M059J (cell line): ENCODE measurements at regions not wholly inside any gene's neighbourhood (a gene's known extent, or its start where the extent isn't known, plus 50 kb on each side); places are given as distances from the start of the nearest gene placed in this dataset.

Experiments
- DNase-seq: peaks from one replicate; pipeline ENCODE4 v3.0.0-alpha.2; 2012; ENCODE audit warnings: low read depth

DNA sequence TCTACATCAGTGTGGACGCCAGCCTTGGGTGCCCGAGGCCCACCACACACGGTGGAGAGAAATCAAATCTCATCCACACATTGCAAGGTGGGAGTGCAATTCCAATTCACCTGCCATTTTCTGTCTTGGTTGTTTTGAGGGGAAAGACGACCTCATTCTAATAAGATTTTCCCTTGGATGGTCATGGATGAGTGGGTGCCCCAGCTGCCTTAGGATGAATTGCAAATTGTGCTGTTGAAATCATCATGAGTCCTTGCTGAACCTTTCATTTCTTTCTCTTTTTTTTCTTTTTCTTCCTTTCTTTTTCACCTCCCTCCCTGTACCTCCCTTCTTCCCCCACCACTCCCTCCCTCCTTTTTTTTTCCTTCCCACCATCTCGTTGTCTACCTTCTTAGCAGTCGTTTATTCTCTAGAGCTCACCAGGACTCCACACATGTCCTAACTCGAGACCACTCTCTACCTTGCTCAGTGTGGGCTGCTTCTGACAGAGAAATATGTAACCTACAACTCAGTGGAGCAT is 266.9 kb upstream of the NFE2L3 start:
- DNase-seq, result no peak

DNA sequence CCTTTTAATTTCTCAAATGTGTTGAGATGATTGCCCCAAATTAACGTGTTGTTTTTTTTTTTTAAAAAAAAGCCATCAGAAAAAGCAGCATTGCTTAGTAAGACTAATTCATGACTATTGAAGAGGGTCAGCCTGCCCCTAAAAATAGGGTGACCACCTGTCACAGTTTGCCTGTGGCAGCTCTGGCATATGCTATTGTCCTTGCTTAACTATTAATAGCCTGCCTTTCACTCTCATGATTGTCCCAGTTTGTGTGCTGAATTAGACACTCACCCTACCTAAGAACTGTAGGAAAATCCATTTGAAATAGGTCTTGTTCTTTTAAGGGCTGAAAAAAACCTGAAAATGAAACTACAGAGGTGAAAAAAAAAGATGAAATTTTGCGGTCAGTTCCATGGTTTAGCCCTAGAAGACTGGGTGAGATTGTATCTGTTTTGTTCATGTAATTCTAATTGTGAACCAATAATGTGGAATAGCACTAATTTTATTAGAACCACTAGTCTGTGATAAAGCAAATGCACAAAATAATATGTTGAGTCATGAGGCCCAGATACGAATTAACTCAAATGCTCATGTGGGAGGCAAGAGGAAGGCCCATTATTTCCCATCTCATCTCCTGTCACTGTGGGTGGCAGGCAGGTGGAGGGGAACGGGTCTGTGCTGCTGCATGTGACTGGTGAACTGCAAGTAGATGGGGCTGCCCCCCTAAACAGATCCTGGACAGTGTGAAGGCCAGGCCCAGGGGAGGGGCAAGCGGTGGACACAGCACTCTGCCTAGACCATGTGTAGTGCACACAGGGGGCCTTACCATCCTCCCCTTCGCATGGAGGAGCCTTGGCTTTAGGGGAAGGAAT is 265.4 kb upstream of the NFE2L3 start:
- no peak for DNase-seq

DNA sequence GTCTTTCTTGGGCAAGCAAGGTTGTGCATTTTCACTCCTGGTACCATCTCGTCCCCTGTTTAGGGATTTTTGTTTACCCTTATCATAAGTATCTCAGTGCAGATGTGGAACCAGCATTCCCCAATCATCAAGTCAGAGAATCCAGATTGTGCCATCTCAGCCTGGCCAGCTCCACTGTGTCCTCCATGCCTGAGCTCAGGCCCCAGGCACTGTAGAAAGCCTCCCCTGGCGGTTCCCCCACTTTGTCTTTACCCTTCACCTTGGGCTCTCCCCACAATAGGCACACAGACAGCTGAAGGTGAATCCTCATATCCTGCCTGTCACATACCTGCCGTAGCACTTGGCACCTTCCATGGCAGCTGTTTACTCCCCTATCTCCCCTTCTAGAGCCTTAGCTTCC is 264.7 kb upstream of the NFE2L3 start:
- DNase-seq, result no peak

DNA sequence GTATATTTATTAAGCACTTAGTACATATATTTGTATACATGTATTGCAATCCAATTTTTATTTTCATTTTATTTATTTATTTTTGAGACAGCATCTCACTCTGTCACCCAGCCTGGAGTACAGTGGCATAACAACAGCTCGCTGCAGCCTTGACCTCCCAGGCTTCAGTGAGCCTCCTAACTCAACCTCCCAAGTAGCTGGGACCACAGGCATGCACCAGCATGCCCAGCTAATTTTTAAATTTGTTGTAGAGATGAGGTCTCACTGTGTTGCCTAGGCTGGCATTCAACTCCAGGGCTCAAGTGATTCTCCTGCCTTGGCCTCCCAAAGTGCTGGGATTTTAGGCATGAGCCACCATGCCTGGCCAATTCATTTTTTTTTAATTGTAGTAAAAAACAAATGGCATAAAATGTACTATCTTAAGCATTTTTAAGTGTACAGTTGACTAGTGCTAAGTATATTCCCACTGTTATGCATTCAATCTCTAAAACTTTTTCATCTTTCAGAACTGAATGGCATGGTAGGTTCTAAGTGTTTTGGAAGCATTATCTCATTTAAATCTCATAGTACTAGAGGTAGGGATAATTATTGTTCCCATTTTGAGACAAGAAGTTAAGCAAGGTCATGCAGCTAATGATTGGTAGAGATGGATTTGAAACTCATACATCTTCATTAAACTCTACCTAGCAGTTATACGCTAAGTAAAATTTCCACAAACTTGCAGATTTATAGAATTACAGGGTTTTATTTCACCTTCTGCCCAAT is 264.0 kb upstream of the NFE2L3 start:
- no peak for DNase-seq

DNA sequence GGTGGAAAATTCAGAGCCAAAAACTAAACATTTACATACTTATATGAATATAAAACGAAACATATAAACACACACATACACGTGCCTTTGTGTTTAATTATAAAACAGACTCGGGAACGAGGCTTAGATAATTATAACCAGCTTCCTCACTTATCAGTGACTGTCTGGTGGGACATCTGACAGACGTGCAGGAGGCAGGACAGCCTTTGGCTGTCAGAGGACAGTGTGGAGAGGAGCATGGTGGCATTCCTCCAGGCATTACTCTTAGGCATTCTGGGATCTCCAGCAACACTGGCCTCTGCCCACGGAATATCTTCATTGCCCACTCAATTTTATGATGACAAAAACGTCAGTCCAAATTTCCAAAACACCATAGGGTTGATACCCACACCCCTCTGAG is 262.2 kb upstream of the NFE2L3 start:
- no peak for DNase-seq

DNA sequence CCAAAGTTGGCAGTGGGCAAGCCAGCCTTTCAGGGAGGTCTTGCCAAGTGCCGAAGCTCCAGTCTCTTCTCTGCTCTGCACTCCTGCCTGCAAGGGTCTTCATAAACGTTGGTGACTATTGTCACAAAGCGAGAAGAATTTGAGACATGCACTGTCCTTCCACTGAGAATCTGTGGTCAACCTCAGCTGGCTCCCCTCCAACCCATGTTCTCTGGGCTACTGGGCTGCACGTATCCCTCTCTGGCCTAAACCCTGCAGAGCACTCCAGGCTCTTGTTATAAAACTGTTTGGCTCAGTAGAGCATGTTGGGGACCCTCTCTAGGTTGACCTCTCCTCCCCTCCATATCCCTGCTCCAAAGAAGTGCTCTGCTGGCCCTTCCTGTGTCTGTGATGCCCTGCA is 260.4 kb upstream of the NFE2L3 start:
- DNase-seq, result peak; percentile 25

DNA sequence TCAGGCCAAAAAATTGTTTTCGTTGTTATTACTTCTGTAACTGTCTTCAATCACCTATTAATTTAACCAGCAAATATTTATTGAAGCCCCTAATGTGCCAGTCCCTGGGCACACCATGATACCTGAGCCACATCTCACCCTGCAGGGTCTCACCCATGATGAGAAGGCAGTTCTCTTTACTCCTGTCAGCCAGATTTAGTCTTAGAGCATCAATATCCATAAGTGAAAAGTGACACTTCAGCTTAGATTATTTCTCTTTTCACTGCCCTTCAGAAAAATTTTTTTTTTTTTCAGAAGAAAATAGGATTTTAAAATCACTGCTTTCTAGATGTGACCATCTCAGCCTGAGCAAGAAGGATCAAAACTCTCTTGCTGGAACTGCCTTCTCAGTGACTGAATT is 258.6 kb upstream of the NFE2L3 start:
- DNase-seq, result no peak

DNA sequence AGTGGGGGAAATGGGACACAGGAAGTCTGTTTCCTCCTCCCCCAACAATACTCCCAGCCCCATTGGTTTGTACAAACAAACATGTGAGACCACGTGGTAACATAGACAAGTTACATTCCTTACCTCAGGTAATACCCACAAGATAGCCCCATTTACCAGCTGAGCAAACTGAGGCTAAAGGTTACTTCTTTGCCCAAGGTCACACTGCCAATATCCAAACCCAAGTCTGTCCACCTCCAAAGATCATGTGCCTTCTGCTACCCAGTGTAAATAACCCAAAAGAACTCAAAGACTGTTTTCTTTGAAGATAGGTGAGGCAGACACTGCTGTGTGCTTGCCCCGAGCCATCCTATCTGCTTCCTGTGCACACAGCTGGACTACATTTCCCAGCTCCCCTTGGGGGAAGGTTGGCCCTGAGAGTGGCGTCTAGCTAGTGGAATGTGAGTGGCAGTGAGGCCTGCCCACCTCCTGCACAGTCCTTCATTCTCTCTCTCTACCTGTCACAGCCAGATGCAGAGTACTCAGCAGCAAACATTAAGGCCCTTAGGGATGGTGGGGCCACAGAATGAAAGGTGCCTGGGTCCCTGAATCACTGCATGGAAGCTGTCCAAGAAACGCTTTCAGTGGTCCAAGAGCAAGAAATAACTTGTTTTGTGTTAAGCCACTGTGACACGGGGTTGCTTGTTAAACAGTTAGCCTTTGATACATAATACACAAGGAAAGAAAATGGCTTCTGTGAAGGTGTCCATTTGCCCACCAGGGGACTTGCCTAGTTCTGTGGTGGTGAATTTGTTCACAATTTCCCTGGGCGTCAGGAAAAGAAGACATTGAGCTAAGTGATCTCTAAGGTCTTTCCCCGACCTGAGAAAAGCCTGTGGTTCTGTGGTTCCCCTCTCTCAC is 257.7 kb upstream of the NFE2L3 start:
- DNase-seq, result peak; percentile 71

DNA sequence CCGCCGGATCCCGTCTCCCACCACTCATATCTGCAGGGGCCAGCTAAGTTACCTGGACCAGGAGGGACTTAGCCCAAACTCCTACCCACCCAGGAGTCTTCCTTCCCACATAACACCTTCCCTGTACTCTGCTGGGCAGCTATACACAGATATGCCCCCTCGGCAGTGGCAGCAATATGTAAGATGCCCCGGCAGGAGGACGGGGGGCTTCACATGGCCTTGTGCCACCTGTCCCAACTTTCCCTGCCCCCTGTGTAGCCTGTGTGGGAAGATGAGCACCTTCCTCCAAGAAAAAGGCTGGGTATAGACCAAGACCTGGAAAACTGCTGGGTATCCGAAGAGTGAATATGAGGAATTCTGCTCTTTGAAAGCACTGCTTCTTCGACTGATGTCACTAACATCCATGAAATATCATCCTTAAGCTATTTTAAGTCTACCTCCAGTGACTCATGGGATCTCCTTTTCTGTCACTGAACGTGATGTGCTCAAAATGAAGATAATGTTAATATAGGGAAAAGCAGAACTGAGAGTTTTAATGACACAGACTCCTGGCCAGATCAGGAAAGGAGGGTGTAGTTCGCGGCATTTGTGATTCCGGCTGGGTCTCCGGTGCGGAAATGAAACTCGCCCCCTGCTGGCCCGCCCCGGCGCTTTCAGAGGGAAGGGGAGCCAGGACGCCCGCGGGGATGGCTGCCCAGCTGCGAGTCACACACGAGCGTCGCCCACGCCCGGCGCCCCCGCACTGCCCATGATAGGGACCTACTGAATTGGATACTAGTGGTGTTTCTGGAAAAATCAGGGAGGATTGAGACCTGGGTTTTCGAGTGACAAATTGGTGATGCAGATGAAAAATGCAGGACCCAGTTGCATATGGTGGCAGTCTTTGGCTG is 256.9 kb upstream of the NFE2L3 start:
- peak; percentile 53 for DNase-seq

DNA sequence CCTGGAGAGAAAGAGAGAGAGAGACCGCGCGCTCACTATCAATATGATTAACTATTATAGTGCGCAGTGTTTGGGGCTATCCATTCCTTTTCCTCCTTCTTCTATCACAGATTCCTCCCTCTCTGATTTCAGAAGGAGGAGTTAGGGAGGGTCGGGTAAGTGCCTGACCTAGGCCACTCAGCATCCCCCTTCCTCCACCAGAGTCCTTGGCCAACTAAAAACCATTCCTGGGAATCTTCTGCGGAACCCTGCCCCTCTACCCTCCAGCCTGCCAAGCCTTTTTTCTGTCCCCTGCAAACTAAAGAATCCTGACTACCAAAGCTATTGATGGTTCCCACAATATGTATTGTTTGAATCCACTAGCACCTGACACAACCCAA is 256.2 kb upstream of the NFE2L3 start:
- DNase-seq, result no peak

DNA sequence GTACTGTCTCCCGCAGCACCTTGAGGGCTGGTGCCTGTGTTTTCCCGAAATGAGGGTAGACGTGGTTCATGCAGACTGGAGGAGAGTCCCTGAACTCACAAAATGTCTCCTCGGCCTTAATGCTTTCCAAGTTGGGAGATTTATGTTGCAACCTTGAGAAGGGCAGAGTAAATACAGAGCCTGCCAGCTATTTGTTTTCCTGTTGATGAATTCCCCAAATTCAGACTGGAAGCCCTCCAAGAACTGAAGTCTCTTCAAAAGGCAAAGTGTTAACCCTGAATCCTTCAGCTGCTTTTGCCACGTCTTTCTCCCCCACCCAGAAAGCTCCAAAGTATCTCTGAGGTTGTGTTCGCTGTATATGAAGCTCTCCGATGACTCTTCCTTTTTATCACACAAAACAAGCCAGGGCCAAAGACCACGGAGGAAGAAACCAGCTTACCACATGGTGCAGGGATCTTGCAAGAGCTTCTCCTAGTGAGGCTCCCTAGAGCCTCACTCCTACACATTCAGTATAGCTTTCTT is 254.7 kb upstream of the NFE2L3 start:
- no peak for DNase-seq

DNA sequence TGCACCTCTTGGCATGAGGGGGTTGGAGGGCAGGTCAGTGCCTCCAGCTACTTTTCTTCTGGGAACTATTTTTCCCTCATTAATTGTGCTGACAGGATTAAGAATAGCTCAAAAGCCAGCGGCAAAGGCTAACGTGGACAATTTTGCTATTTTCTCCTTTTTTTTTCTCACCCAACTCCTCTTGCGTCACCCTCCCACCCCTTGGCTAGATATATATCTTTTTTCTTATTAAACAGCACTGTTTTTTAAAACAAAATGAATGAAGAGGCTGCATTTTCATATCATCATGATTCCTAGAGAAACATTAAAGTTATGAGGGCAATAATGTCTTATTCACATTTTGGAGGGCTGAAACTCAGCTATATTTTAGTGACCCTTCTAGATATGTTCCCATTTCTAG is 251.8 kb upstream of the NFE2L3 start:
- no peak for DNase-seq

DNA sequence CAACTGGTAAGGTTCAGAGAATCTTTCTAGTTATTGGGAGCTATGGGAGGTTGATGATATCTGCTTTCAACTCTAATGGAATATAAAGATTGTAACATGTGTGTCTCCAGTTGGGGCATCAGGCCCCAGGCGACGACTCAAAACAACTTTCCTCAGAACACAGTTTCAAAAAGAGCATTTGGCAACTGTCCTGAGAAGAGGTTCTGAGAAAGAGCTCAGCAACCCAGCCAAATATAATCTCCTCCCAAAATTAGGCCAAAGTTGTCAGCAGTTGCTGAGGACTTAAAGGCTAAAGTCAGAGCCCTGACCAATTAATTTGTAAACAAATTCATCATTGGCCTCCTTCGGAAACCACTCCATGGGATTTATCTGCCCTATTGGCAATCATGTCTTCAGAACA is 251.1 kb upstream of the NFE2L3 start:
- DNase-seq, result no peak

DNA sequence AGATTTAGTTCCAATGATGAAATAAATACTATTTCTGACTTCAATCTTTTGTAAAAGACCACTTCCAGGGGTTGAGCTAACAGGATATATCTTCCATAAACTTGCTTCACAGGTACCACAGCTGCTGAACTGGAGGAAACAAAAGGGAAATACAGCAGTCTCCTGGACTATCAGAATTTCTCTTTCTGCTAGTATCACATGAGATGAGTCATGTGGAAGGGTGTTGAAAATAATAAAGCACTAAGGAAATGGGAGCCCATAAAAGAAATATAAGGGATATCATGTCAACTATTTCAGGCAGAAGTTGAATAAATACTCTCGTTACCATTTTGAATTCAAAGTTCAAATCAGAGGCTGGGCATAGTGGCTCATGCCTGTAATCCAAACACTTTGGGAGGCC is 250.3 kb upstream of the NFE2L3 start:
- DNase-seq, result no peak

DNA sequence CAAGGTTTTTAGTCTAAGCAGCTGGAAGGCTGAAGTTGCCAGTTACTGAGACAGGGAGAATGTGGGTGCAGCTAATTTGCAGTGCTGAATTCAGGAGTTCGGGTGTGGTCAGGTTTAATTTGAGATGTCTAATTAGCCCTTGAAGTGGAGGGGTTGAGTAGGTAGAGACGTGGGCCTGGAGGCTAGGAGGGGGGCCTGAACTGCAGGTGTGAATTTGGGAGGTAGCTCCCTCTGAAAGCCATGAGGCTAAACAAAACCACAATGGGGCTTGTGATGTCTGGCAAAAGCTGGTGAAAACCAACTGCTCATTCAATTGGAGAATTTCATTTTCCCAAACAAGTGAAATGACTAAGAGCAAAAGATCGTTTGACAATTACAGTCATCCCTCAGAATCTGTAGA is 246.0 kb upstream of the NFE2L3 start:
- no peak for DNase-seq

DNA sequence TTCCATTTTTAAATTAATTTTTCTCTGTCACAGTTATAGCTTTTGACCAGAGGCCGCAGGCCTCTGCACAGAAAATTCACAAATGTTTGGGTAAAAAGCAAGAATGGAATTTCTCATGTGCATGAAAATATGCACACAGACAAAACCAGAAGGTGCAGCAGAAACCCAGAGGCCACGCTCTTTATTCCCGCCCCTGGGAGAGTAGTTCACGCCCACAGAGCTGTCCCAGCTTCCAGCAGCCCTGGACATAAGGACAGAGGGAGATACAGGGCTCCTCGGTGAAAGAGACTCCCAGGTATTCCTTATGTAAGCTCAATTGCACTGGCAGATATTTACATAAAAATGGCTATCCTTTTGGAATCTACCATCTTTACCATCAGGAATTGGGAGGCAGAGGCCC is 245.2 kb upstream of the NFE2L3 start:
- no peak for DNase-seq

DNA sequence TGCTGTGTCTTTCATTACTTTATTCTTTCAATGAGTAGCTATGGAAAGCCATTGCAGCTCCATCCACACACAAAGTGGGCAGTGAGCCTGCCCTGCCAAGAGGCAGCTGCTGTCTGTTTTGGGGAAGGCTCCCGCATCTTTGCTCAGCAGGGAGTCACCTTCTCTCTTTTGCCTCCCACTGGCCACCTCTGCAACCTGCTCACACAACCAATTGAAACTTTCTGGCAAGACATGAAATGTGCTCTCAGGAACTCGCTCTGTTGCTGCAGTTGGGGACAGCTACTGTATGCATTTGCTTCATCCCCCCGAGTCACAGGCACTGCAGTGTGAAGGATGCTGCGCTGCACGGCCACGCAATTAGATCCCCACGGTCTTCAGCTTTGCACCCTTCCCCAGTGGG is 244.8 kb upstream of the NFE2L3 start:
- no peak for DNase-seq

DNA sequence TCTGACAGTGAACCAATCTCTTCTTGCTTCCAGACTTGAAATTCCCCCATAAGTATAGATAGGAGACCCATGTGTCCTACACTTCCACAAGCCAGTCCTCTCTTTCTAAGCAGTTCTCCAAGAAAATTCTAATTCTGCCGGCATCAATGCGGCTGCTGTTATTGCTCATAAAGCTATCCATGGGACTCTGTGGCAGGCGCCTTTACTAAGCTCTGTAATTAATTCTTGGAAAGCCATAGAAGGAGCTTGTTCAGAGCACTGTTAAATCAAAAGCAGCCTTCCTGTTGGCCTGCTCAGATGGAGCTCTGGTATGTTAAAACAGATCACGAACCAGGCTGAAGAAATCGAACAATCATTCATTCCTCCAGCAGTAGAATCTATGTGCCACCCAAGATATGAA is 244.3 kb upstream of the NFE2L3 start:
- DNase-seq, result no peak

DNA sequence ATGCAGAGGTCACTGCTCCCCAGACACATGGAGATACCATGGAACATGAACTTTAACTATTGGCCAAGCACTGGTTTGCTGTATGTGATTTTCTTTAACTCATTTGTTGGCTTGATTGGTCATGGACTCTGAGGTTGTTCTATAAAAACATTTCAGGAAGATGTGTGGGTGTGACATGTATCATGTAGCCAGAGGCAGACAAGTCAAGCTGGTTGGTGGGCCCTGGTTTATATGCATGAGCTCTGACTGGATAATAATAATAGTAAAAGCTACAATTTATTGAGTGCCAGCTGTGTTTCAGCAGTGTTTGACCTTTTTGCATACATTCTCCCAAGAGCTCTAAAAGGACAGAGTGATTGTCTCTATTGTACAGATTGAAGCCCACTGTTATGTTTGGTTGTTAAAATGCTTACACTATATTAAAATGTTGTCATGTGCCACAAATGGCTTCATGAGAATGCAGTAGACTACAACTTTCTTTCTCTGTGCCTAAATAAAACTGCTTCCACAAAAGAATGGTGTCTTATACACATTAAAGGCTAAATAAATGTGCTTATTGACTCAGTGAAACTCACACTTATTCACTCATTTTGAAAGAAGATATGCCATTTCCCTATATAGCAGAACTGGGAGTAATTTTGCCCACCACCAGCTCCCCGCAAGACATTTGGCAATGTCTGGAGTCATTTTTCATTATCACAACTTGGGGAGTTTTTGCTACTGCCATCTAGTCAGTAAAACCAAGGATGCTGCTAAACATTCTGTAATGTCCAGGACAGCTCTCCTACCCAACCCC is 243.6 kb upstream of the NFE2L3 start:
- DNase-seq, result no peak
